CD8-positive, alpha-beta memory T cell (primary cell): ENCODE measurements at regions not wholly inside any gene's neighbourhood (a gene's known extent, or its start where the extent isn't known, plus 50 kb on each side); places are given as distances from the start of the nearest gene placed in this dataset.
A peak's percentile ranks its signal among the peaks of the same experiment; 100 is the strongest.

Source experiments
- CTCF ChIA-PET: fragments of 350-600 bp; sonication (Branson Sonifier 250); formaldehyde crosslinking; loops from one replicate; lab custom pipeline; 2021; ENCODE audit warnings: antibody characterized with exemption; lab: Charles Lee
- POLR2A ChIA-PET: fragments of 350-600 bp; sonication (Branson Sonifier 250); formaldehyde crosslinking; loops from one replicate; lab custom pipeline; 2021; ENCODE audit warnings: antibody characterized with exemption; lab: Charles Lee
- DNase-seq, 5 donors: peaks; one replicate each; pipeline versions ENCODE4 v3.0.0 to v3.0.0-alpha.2; 2020 to 2022; ENCODE audit warnings: mixed read lengths in 1 of 5
- H3K27ac ChIP-seq: one replicate; pipeline ENCODE4 v1.7.0; 2013; ENCODE audit warnings: low read depth, mild to moderate bottlenecking, low read length, moderate library complexity
- H3K27me3 ChIP-seq: 2 replicates; pipeline ENCODE4 v1.7.0; 2013; ENCODE audit warnings: low read length, mild to moderate bottlenecking; ENCODE audit not compliant: insufficient read depth, poor library complexity, severe bottlenecking
- H3K36me3 ChIP-seq: 2 replicates; pipeline ENCODE4 v1.7.0; 2013; ENCODE audit warnings: mild to moderate bottlenecking, low read length, moderate library complexity; ENCODE audit not compliant: insufficient read depth
- H3K4me1 ChIP-seq: 2 replicates; pipeline ENCODE4 v1.7.0; 2013; ENCODE audit warnings: mild to moderate bottlenecking, low read length, moderate library complexity; ENCODE audit not compliant: insufficient read depth
- H3K4me3 ChIP-seq: 2 replicates; pipeline ENCODE4 v1.7.0; 2013; ENCODE audit warnings: mild to moderate bottlenecking, low read length
- H3K9me3 ChIP-seq: 2 replicates; pipeline ENCODE4 v1.7.0; 2013; ENCODE audit warnings: mild to moderate bottlenecking, low read length
- H3K27ac Mint-ChIP-seq, 8 donors: one replicate each; pipeline ENCODE4 v1.8.0; 2020 to 2021; ENCODE audit warnings: mixed read lengths in 8 of 8, mild to moderate bottlenecking in 6 of 8, inconsistent platforms in 3 of 8, moderate library complexity in 3 of 8
- H3K27me3 Mint-ChIP-seq, 2 donors: one replicate each; pipeline ENCODE4 v1.8.0; 2020 to 2021; ENCODE audit warnings: mixed read lengths in 2 of 2, mild to moderate bottlenecking in 1 of 2, moderate library complexity in 1 of 2
- H3K36me3 Mint-ChIP-seq, 3 donors: one replicate each; pipeline ENCODE4 v1.8.0; 2020 to 2021; ENCODE audit warnings: mixed read lengths in 3 of 3, inconsistent platforms in 1 of 3, mild to moderate bottlenecking in 1 of 3
- H3K4me1 Mint-ChIP-seq, 3 donors: one replicate each; pipeline ENCODE4 v1.8.0; 2020 to 2021; ENCODE audit warnings: mixed read lengths in 3 of 3, inconsistent platforms in 1 of 3, mild to moderate bottlenecking in 1 of 3
- H3K4me3 Mint-ChIP-seq, 7 donors: one replicate each; pipeline ENCODE4 v1.8.0; 2020 to 2021; ENCODE audit warnings: mixed read lengths in 7 of 7, mild to moderate bottlenecking in 6 of 7, moderate library complexity in 4 of 7, inconsistent platforms in 2 of 7
- H3K9me3 Mint-ChIP-seq, 5 donors: one replicate each; pipeline ENCODE4 v1.8.0; 2020 to 2022; ENCODE audit warnings: mixed read lengths in 5 of 5, mild to moderate bottlenecking in 3 of 5, moderate library complexity in 2 of 5, inconsistent platforms in 1 of 5

- Histone ChIP-seq H3K36me3 (no peaks in the 10 kb centered on the region), H3K27me3 (no peaks in the 10 kb centered on the region), H3K9me3 (no peaks in the 10 kb centered on the region), H3K4me1 (peaks cover 9% of the 10 kb centered on the region), H3K4me3 (no peak overlapping the region), H3K27ac (no peak overlapping the region)
- peaks cover 16 to 32% (median 17%) of the 10 kb centered on the region in 3 donors for H3K4me1 Mint-ChIP-seq
- no peak for DNase-seq
- CTCF ChIA-PET = no interaction called here
- H3K36me3 Mint-ChIP-seq = no peaks in the 10 kb centered on the region
- H3K27ac Mint-ChIP-seq = peak overlapping the region in 7 of 8 donors; percentile 74 to 96 (median 91)
- H3K9me3 Mint-ChIP-seq = peaks cover 0 to 2% (median 0%) of the 10 kb centered on the region in 5 donors
- peaks cover 0 to 4% of the 10 kb centered on the region in 2 donors for H3K27me3 Mint-ChIP-seq
- POLR2A ChIA-PET = no interaction called here
- H3K4me3 Mint-ChIP-seq = peak overlapping the region in 1 of 7 donors; percentile 24
Observed at GRCh38 chr18:22283397-22283796, 114.0 kb downstream of the GATA6 start.

- Histone ChIP-seq H3K36me3 (no peaks in the 10 kb centered on the region), H3K27ac (peak overlapping the region; percentile 41), H3K9me3 (no peaks in the 10 kb centered on the region), H3K4me1 (peaks cover 9% of the 10 kb centered on the region), H3K4me3 (no peak overlapping the region), H3K27me3 (no peaks in the 10 kb centered on the region)
- Mint-ChIP-seq H3K4me1 (peaks cover 16 to 32% (median 17%) of the 10 kb centered on the region in 3 donors), H3K36me3 (no peaks in the 10 kb centered on the region), H3K27ac (peak overlapping the region; percentile 74 to 99 (median 92)), H3K9me3 (peaks cover 0 to 2% (median 0%) of the 10 kb centered on the region in 5 donors), H3K4me3 (peak overlapping the region in 2 of 7 donors; percentile 24 to 39), H3K27me3 (peaks cover 0 to 4% of the 10 kb centered on the region in 2 donors)
- CTCF ChIA-PET = no interaction called here
- POLR2A ChIA-PET = interaction anchor here (1.7 kb wide), 1 partner anchor 65 kb away, joined by 7 read pairs; no protein-coding TSS in a partner anchor
- no peak for DNase-seq
Observed at GRCh38 chr18:22283116-22283395, 113.7 kb downstream of the GATA6 start.

- Histone ChIP-seq H3K36me3 (no peaks in the 10 kb centered on the region), H3K9me3 (no peaks in the 10 kb centered on the region), H3K27ac (peak overlapping the region; percentile 69), H3K27me3 (no peaks in the 10 kb centered on the region), H3K4me3 (no peak overlapping the region), H3K4me1 (peaks cover 9% of the 10 kb centered on the region)
- H3K4me3 Mint-ChIP-seq = peak overlapping the region in 6 of 7 donors; percentile 22 to 66 (median 35)
- peaks cover 0 to 4% of the 10 kb centered on the region in 2 donors for H3K27me3 Mint-ChIP-seq
- peaks cover 16 to 32% (median 17%) of the 10 kb centered on the region in 3 donors for H3K4me1 Mint-ChIP-seq
- ChIA-PET POLR2A (interaction anchor here (0.7 to 1.7 kb wide), 3 partner anchors 11 to 112 kb away, joined by 3 to 7 read pairs (median 5); no protein-coding TSS in a partner anchor), CTCF (interaction anchor here (0.9 to 1.0 kb wide), 2 partner anchors 30 to 68 kb away, joined by 3 read pairs; no protein-coding TSS in a partner anchor)
- H3K9me3 Mint-ChIP-seq = peaks cover 0 to 2% (median 0%) of the 10 kb centered on the region in 5 donors
- peak; percentile 26 to 81 (median 66) for DNase-seq
- H3K27ac Mint-ChIP-seq = peak overlapping the region; percentile 74 to 99 (median 92)
- no peaks in the 10 kb centered on the region for H3K36me3 Mint-ChIP-seq
Observed at GRCh38 chr18:22282311-22283115, 113.1 kb downstream of the GATA6 start.

DNA sequence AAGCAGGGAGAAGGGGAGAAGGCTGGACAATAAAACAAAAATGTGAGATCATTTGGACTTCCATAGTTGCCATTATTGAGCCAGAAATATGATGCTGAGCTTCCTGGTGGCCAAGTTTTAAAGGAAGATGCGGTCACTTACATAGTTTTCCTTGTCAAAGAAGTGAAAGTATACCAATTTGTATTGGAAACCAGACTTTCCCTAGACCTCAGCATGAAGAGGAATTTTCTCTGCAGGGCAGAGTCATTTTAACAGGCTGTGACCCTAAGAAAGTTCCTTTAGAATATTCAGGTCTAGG is 111.0 kb downstream of the GATA6 start:
- no peak for DNase-seq
- ChIA-PET CTCF (no interaction called here), POLR2A (interaction anchor here (0.7 kb wide), 1 partner anchor 65 kb away, joined by 3 read pairs; no protein-coding TSS in a partner anchor)
- peaks cover 12 to 25% (median 17%) of the 10 kb centered on the region in 3 donors for H3K4me1 Mint-ChIP-seq
- H3K27me3 Mint-ChIP-seq = peaks cover 0 to 3% of the 10 kb centered on the region in 2 donors
- Histone ChIP-seq H3K27me3 (no peaks in the 10 kb centered on the region), H3K27ac (no peak overlapping the region), H3K4me3 (no peak overlapping the region), H3K36me3 (no peaks in the 10 kb centered on the region), H3K4me1 (peaks cover 9% of the 10 kb centered on the region), H3K9me3 (no peaks in the 10 kb centered on the region)
- peak overlapping the region in 3 of 8 donors; percentile 24 to 86 (median 70) for H3K27ac Mint-ChIP-seq
- no peak overlapping the region for H3K4me3 Mint-ChIP-seq
- H3K9me3 Mint-ChIP-seq = peaks cover 0 to 2% (median 0%) of the 10 kb centered on the region in 5 donors
- no peaks in the 10 kb centered on the region for H3K36me3 Mint-ChIP-seq

- peaks cover 12 to 25% (median 17%) of the 10 kb centered on the region in 3 donors for H3K4me1 Mint-ChIP-seq
- no peak overlapping the region for H3K4me3 Mint-ChIP-seq
- Histone ChIP-seq H3K27ac (no peak overlapping the region), H3K4me3 (no peak overlapping the region), H3K27me3 (no peaks in the 10 kb centered on the region), H3K36me3 (no peaks in the 10 kb centered on the region), H3K4me1 (peaks cover 9% of the 10 kb centered on the region), H3K9me3 (no peaks in the 10 kb centered on the region)
- ChIA-PET CTCF (no interaction called here), POLR2A (interaction anchor here (0.7 kb wide), 1 partner anchor 65 kb away, joined by 3 read pairs; no protein-coding TSS in a partner anchor)
- no peak for DNase-seq
- H3K36me3 Mint-ChIP-seq = no peaks in the 10 kb centered on the region
- peaks cover 0 to 2% (median 0%) of the 10 kb centered on the region in 5 donors for H3K9me3 Mint-ChIP-seq
- peaks cover 0 to 1% of the 10 kb centered on the region in 2 donors for H3K27me3 Mint-ChIP-seq
- H3K27ac Mint-ChIP-seq = peak overlapping the region in 4 of 8 donors; percentile 24 to 86 (median 71)
Observed at GRCh38 chr18:22279741-22280452, 110.5 kb downstream of the GATA6 start.

DNA sequence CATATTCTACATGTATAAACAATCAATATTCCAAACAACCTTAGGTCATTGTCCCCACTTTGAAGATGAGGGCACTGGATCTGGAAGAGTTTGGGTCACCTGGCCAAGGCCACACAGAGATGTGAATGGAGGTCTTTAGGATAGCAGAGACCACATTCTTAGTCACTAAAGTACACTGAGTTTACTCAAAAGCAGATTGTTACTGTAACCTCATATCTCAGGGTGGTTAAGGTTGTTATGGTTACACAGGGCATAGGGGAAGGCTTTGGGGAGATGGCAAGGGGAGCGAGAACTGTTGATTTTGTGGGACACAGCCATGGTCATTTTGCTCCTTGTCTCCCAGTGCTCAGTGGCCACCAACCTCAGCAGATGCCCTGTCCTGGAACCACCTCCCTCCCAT is 109.4 kb downstream of the GATA6 start:
- POLR2A ChIA-PET = no interaction called here
- H3K4me3 ChIP-seq = no peak overlapping the region
- no peak overlapping the region for H3K27ac ChIP-seq
- peaks cover 11 to 24% (median 17%) of the 10 kb centered on the region in 3 donors for H3K4me1 Mint-ChIP-seq
- H3K36me3 ChIP-seq = no peaks in the 10 kb centered on the region
- peaks cover 0 to 2% (median 0%) of the 10 kb centered on the region in 5 donors for H3K9me3 Mint-ChIP-seq
- peak overlapping the region in 4 of 8 donors; percentile 38 to 86 (median 49) for H3K27ac Mint-ChIP-seq
- peaks cover 1 to 5% of the 10 kb centered on the region in 2 donors for H3K27me3 Mint-ChIP-seq
- H3K36me3 Mint-ChIP-seq = no peaks in the 10 kb centered on the region
- CTCF ChIA-PET = no interaction called here
- no peaks in the 10 kb centered on the region for H3K9me3 ChIP-seq
- no peaks in the 10 kb centered on the region for H3K27me3 ChIP-seq
- no peak for DNase-seq
- H3K4me1 ChIP-seq = peaks cover 9% of the 10 kb centered on the region
- no peak overlapping the region for H3K4me3 Mint-ChIP-seq

DNA sequence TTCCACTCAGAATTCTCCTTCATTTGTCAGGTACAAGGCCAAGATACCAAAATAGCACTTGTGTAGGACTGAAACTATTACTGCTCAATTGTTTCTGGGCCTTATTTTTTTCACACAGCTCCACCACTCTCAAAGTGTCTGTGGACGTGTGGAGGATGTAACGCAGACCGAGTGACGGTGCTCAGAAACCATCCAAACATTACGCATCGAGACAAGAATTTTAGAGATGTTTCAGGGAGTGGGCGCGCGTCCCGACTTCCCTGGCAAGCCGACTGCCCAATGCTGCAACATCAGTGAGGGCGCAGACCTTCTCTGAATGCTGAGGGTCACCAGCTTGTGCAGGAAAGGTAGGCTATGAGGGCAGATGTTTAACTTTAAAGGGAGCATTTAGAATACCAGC is 108.4 kb downstream of the GATA6 start:
- POLR2A ChIA-PET = no interaction called here
- peaks cover 5 to 14% (median 13%) of the 10 kb centered on the region in 3 donors for H3K4me1 Mint-ChIP-seq
- DNase-seq = no peak

More for the DNA sequence above, 108.4 kb downstream of the GATA6 start:
- Histone ChIP-seq H3K27ac (no peak overlapping the region), H3K27me3 (no peaks in the 10 kb centered on the region), H3K36me3 (no peaks in the 10 kb centered on the region), H3K4me1 (peaks cover 6% of the 10 kb centered on the region), H3K9me3 (no peaks in the 10 kb centered on the region), H3K4me3 (no peak overlapping the region)
- H3K4me3 Mint-ChIP-seq = no peak overlapping the region
- CTCF ChIA-PET = interaction anchor here (1.2 kb wide), 1 partner anchor 214 kb away, joined by 3 read pairs; no protein-coding TSS in a partner anchor
- H3K27me3 Mint-ChIP-seq = peaks cover 5% of the 10 kb centered on the region in 2 donors
- peak overlapping the region in 3 of 8 donors; percentile 23 to 81 (median 28) for H3K27ac Mint-ChIP-seq
- H3K9me3 Mint-ChIP-seq = peaks cover 0 to 2% (median 0%) of the 10 kb centered on the region in 5 donors
- no peaks in the 10 kb centered on the region for H3K36me3 Mint-ChIP-seq
